ENCODE measurements at regions not wholly inside any gene's neighbourhood (a gene's known extent, or its start where the extent isn't known, plus 50 kb on each side); places are given as distances from the start of the nearest gene placed in this dataset.

GRCh38 chr16:9195287-9195686 lies 103.8 kb downstream of the HAPSTR1 start:
- TF ChIP-seq POLR2A (IDR thresholded peaks at IDR 0.05) = no peak
- TF ChIP-seq CTCF (IDR thresholded peaks at IDR 0.05) = no peak

Measured in body of pancreas (tissue), 4 donors.